MG63 (cell line): ENCODE measurements at regions not wholly inside any gene's neighbourhood (a gene's known extent, or its start where the extent isn't known, plus 50 kb on each side); places are given as distances from the start of the nearest gene placed in this dataset.

Experiments used
- DNase-seq: peaks from one replicate; pipeline ENCODE4 v3.0.0-alpha.2; 2020
- H3K27me3 ChIP-seq: fragments of 250-450 bp; sonication (Bioruptor Pico); 2 replicates; pipeline ENCODE4 v1.5.1; 2020; ENCODE audit warnings: mild to moderate bottlenecking, moderate library complexity
- H3K36me3 ChIP-seq: fragments of 250-450 bp; sonication (Bioruptor Pico); 2 replicates; pipeline ENCODE4 v1.5.1; 2020; ENCODE audit warnings: mild to moderate bottlenecking, moderate library complexity
- H3K4me3 ChIP-seq: fragments of 250-450 bp; sonication (Bioruptor Pico); 2 replicates; pipeline ENCODE4 v1.5.1; 2020; ENCODE audit warnings: mild to moderate bottlenecking, moderate library complexity
- H3K9me3 ChIP-seq: fragments of 250-450 bp; sonication (Bioruptor Pico); 2 replicates; pipeline ENCODE4 v1.5.1; 2020; ENCODE audit warnings: mild to moderate bottlenecking, moderate library complexity

DNA sequence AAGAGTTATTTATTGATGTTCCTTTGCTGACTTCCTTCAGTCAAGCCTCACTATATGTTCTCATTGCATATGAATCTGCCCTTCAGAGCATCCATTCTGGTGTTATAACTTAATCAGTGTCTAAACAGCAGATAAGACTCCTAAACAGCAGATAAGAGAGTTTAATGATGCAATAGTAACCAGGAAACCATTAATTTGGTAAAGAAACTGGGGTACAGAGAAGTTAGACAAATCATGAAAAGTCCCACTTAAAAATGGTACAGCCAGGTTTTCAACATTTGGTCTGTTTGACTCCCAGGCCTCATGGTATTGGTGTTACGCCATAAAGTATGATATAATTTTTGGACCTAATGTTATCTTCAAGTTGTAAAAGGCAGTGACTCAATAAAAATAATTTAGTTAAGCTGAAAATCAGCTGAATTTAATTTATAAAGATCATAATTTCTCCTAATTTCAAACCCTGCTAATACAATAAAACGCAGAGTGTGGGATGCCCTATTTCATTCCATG is 127.4 kb upstream of the DST start:
- no peak overlapping the region for H3K4me3 ChIP-seq

DNA sequence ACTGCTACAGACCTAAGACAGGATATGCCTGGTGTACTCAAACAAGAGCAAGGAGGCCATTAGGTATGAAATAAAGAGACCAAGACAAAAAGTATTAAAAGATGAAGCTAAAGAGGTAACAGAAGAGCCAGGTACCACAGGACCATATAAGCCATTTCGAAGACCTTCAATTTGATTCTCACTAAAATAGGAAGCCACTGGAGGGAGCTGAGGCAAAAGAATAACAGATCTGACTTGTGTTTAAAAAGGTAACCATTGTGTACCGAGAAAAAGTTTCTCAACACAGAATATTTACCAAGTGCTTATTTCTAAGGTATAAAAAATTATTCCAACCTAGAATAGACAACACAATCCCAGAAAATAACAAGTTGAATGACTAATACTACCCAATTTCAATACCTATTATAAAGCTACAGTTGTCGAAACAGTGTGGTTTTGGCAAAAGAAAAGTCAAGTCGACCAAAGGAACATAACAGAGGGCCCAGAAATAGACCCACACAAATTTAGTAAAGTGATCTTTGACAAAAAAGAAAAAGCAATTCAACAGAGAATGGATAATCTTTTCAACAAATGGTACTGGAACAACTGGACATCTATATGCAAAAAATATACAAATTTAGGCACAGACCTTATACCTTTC is 125.3 kb upstream of the DST start:
- H3K4me3 ChIP-seq, result no peak overlapping the region

More for the DNA sequence above, 127.4 kb upstream of the DST start:
- no peak for DNase-seq
- H3K9me3 ChIP-seq, result no peaks in the 10 kb centered on the region
- H3K36me3 ChIP-seq, result no peaks in the 10 kb centered on the region
- no peaks in the 10 kb centered on the region for H3K27me3 ChIP-seq

DNA sequence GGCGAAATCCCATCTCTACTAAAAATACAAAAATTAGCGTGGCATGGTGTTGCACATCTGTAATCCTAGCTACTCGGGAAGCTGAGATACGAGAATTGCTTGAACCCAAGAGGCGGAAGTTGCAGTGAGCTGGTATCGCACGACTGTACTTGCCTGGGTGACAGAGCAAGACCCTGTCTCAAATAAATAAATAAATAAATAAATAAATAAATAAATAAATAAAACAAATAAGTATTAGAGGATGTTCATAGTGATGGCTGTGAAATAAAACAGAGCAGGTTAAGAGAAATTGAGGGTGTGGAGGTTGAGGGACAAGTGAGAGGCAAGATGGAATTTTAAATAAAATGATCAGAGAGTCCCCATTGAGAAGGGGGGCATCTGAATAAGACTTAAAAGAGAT is 124.7 kb upstream of the DST start:
- Histone ChIP-seq H3K4me3 (no peak overlapping the region), H3K9me3 (no peaks in the 10 kb centered on the region), H3K36me3 (no peaks in the 10 kb centered on the region), H3K27me3 (no peaks in the 10 kb centered on the region)
- DNase-seq, result no peak

More for the DNA sequence above, 125.3 kb upstream of the DST start:
- Histone ChIP-seq H3K27me3 (no peaks in the 10 kb centered on the region), H3K9me3 (no peaks in the 10 kb centered on the region), H3K36me3 (no peaks in the 10 kb centered on the region)
- no peak for DNase-seq

DNA sequence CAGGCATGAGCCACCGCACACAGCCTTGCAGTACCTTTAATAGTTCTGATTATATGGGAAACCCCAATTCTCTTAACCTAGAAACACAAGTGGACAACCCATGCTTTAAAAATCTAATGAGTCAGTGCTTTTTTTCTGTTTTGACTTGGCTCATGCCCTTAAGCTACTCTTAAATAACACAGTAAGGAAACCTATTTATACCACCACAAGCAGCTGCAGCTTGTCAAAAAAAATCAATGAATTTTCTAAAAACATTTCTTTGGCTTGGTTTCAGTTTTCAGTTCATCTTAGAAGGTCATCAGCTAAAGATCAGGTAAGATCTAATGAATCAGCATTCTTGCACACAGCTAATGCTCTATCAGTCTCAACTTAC is 124.1 kb upstream of the DST start:
- Histone ChIP-seq H3K36me3 (no peaks in the 10 kb centered on the region), H3K4me3 (no peak overlapping the region), H3K27me3 (no peaks in the 10 kb centered on the region), H3K9me3 (no peaks in the 10 kb centered on the region)
- no peak for DNase-seq

DNA sequence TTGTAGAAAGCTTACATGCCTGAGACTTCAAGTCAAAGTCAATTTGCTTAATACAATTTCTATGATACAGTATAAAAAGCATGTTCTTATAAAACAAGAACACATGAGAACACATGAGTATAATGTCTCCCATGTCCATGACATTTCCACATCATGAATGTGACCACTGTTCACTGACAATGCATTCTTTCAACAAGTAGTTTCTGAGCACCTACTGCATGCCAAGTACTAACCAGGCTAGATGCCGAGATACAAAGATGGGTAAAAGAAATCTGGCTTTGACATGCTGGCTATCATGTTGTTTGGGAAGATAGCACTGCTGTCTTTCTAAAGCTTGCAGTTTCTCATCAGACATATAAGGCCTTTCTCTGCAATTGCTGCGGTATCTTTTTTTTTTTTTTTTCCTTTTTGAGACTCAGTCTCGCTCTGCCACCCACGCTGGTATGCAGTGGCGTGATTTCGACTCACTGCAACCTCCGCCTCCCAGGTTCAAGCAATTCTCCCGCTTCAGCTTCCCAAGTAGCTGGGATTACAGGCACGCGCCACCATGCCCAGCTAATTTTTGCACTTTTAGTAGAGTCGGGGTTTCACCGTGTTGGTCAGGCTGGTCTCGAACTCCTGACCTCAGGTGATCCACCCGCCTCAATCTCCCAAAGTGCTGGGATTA is 123.6 kb upstream of the DST start:
- H3K9me3 ChIP-seq, result no peaks in the 10 kb centered on the region

DNA sequence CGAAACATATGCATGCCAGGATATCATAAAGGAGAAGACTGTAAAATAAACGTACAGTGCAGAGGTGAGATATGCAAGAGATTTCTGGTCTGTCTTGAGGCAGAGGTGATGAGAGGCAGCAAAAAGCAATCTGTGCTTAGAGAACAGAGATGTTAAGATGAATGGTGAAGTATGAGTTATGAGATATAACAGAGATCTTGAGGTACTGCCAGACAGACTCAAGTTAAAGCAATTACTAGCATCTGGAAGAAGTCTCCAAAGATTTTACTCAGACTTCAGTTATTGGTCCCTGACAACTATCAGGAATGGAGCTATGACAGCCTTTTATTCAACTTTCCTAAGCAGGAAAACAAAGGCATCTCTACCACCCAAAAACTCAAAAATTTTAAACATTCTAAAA is 122.8 kb upstream of the DST start:
- H3K4me3 ChIP-seq, result no peak overlapping the region
- no peak for DNase-seq

More for the DNA sequence above, 123.6 kb upstream of the DST start:
- DNase-seq, result no peak
- Histone ChIP-seq H3K27me3 (no peaks in the 10 kb centered on the region), H3K4me3 (no peak overlapping the region), H3K36me3 (no peaks in the 10 kb centered on the region)

DNA sequence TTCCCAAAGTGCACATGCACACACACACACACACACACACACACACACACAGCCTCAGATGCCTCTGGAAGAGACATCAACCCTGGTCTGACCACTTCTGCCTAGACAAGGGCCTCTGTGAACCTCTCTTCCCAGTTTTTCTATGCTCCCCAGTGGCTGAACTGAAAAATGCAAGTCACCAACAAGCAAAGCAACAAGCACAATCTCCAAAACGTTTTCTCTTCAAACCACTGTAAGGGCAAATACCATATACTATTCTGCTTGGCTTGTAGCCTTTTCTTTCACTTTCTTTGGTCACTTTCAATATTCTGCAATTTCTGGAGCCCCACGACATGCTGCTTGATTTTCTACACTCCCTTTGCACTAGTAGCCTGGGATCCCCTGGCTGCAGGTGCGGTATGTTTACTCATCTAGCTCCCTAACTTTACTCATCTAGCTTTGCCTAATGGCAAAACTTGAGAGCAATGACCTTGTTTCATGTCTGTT is 121.4 kb upstream of the DST start:
- Histone ChIP-seq H3K4me3 (no peak overlapping the region), H3K27me3 (no peaks in the 10 kb centered on the region), H3K9me3 (no peaks in the 10 kb centered on the region), H3K36me3 (no peaks in the 10 kb centered on the region)
- no peak for DNase-seq

More for the DNA sequence above, 122.8 kb upstream of the DST start:
- H3K9me3 ChIP-seq, result no peaks in the 10 kb centered on the region
- H3K36me3 ChIP-seq, result no peaks in the 10 kb centered on the region
- H3K27me3 ChIP-seq, result no peaks in the 10 kb centered on the region

DNA sequence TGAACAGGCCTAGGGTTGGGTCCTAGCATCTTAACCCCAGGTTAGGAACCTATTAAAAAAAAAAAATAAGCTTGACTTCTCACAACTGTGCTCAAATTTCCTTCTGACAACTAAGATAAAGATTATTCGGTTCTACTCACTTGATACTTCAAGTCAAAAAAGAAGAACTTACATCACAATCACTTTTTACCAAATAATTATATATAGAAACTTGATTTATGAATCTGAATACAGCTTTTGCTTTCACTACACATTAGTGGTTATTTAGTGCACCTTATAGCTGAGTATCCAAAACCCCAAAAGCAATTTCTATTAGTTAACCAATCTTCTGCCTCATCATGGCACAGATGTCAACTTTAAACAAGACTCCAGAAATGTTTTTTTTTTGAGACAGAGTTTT is 119.0 kb upstream of the DST start:
- DNase-seq, result no peak
- H3K4me3 ChIP-seq, result no peak overlapping the region
- no peaks in the 10 kb centered on the region for H3K27me3 ChIP-seq
- no peaks in the 10 kb centered on the region for H3K36me3 ChIP-seq
- H3K9me3 ChIP-seq, result no peaks in the 10 kb centered on the region

DNA sequence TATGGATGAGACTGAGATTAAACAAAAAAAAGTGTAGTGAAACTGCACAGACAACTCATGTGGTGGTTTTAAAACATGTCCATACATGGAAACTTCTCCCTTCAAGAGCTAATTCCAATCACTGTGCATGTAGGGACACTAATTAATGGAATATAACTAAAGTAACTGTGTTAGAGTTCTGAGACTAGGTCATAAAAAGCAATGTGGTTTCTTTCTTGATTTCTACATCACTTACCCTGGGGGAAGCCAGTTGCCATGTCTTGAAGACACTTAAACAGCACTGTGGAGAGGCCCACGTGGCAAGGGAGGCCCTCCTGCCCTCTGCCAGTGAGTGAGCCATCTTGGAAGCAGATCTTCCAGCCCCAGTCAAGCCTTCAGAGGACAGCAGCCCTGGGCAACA is 118.2 kb upstream of the DST start:
- Histone ChIP-seq H3K4me3 (no peak overlapping the region), H3K9me3 (no peaks in the 10 kb centered on the region), H3K36me3 (no peaks in the 10 kb centered on the region), H3K27me3 (no peaks in the 10 kb centered on the region)
- no peak for DNase-seq

DNA sequence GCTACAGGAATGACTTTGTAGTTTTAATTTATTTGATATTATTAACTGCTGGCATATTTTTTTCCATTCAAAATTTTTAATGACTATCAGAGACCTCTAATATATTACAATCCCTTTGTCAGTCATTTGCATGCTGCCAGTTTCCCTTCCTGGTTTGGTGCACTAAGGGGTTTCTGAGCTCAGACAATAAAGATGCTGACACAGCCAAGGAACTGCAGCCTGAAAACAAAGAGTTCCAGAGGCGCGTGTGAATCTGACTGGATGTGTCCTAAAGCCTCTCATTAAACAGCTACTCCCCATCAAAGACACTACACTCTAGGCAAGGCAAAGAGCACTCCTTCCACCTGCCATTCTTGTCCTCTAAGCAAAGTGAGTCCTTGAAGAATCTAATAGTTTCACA is 116.8 kb upstream of the DST start:
- Histone ChIP-seq H3K27me3 (no peaks in the 10 kb centered on the region), H3K4me3 (no peak overlapping the region), H3K9me3 (no peaks in the 10 kb centered on the region), H3K36me3 (no peaks in the 10 kb centered on the region)
- DNase-seq, result no peak

DNA sequence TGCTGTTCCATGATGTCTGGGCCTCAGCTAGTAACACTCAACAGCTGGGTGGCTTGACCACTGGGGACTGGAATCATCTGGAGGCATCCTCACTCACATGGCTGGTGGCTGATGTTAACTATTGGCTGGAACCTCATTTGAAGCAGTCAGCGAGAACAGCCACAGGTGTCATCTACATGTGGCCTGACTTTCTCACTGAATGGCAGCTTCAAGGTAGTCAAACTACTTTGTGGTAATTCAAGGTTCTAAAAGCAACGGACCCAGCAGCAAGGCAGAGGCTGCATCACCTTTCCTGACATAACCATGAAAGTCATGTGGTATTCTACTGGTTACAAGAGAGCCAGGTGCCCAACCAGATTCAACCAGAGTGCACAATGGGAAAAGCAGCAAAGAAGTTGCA is 115.9 kb upstream of the DST start:
- H3K36me3 ChIP-seq, result no peaks in the 10 kb centered on the region
- H3K9me3 ChIP-seq, result no peaks in the 10 kb centered on the region
- no peaks in the 10 kb centered on the region for H3K27me3 ChIP-seq
- no peak for DNase-seq
- no peak overlapping the region for H3K4me3 ChIP-seq

DNA sequence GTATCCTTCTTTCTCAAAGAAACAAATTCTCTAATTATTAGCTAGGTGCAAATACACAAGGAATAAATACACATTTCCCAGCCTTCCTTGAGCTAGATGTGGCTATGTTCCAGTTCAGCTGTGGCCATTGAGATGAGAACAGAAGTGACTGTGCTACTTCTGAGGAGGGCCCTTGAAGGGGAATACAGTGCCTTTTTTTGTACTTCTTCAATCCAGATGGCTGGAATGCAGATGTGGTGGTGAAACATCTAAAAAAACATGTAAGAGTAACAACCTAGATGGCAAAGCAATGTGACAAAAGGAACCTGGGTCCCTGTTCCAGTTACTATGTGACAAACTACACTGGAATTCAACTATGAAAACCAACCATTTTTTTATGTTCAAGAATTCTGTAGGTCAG is 115.4 kb upstream of the DST start:
- no peaks in the 10 kb centered on the region for H3K27me3 ChIP-seq
- H3K4me3 ChIP-seq, result no peak overlapping the region
- no peaks in the 10 kb centered on the region for H3K36me3 ChIP-seq
- no peaks in the 10 kb centered on the region for H3K9me3 ChIP-seq
- no peak for DNase-seq

DNA sequence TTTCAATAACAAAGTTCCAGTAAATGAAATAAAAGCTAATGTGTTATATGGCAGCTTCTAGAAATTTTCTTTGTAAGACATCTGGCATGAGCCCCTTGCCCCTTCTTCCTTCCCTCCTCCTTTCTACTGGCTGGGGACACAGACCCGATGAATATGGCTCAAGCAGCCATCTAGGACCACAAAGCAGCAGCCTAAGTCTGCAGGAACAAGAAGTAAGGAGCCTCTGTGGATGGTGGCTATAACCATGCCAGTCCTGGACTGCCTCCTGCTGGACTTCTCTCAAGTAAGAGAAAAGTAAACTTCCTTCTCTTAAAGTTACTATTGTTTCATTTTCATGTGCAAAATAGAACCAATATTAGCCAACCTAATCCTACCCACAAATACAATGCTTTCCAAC is 114.9 kb upstream of the DST start:
- DNase-seq, result peak; percentile 26
- Histone ChIP-seq H3K27me3 (no peaks in the 10 kb centered on the region), H3K4me3 (no peak overlapping the region), H3K9me3 (no peaks in the 10 kb centered on the region), H3K36me3 (no peaks in the 10 kb centered on the region)

DNA sequence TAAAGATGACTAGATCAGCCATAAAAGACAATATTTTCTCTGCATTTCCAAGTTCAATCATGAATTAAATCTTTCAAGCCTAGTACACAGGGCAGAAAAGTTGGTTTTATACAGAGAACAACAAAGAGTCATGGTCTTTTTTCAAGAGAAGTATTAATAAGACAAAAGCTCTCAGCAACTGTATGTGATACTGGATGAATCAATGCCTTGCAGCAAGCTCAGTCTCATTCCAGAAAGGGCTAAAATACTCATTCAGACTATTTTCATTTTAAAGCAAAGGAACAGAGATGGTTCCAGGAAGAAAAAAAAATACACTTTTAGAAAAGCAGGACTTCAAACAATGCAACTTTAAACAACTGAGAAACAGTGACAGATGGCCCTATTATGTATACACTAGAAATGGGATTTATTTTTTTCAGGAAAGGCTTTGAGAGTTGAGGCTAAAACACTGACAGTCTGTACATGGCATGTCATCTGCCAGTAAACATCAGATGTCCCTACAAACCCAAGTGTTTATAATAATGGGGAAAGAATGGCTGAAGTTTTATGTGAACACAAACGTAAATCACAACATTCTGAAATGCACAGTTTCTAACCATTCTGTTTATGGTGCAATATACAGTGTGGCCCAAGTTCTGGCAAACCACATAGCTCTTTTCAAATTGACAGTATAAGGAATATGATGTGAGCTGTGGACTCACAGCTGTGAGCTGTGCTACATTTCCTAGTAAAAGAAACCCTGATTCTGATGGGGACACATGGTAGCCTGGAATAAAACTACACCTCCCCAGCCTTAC is 114.3 kb upstream of the DST start:
- no peak for DNase-seq
- no peaks in the 10 kb centered on the region for H3K36me3 ChIP-seq
- no peak overlapping the region for H3K4me3 ChIP-seq
- no peaks in the 10 kb centered on the region for H3K9me3 ChIP-seq
- H3K27me3 ChIP-seq, result no peaks in the 10 kb centered on the region

DNA sequence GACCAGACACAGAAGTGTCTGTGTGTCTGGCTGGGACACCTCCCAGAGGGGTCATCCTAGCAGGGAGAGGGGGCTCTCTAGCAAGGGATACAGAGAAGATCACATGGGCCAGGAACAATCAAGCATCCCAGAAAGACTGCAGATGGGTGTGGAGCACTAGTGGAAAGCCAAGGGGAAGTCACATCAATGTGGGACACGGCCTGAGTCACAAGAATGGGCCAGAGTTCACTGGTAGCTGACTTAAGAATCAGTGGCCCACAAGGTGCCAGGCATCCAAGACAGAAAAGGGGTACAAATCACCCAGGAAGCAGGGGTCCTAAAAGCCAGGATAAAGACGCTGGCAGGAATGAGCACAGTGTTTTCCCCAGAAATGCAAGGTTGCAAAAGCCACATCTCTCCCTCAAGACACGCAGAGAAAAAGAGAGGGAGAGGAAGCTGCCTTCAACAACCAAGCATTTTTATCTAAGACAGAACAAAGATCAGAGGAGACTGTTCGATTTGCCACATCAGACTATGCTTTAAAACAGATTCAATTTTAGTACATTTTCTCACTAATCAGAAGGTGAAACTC is 113.6 kb upstream of the DST start:
- Histone ChIP-seq H3K4me3 (no peak overlapping the region), H3K9me3 (no peaks in the 10 kb centered on the region), H3K36me3 (no peaks in the 10 kb centered on the region), H3K27me3 (no peaks in the 10 kb centered on the region)
- no peak for DNase-seq

DNA sequence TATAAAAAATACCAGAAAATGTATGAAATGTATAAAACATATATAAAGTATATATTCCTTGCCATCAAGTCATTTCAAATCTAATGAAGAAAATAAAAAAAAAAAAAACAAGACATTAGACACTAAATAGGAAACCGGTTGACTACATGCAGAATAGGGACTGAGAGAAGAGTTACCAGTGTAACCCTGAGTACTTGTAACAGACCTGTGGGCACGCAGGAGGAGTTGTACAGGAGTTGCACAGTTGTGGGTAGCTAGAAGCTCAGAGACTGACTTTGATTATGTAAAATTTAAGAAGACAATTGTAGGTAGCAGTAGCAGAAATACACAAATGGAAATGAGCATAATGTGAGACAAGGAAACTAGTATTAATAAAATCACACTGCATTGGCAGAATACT is 112.4 kb upstream of the DST start:
- H3K4me3 ChIP-seq, result no peak overlapping the region
- no peak for DNase-seq
- no peaks in the 10 kb centered on the region for H3K36me3 ChIP-seq
- H3K9me3 ChIP-seq, result no peaks in the 10 kb centered on the region
- no peaks in the 10 kb centered on the region for H3K27me3 ChIP-seq

DNA sequence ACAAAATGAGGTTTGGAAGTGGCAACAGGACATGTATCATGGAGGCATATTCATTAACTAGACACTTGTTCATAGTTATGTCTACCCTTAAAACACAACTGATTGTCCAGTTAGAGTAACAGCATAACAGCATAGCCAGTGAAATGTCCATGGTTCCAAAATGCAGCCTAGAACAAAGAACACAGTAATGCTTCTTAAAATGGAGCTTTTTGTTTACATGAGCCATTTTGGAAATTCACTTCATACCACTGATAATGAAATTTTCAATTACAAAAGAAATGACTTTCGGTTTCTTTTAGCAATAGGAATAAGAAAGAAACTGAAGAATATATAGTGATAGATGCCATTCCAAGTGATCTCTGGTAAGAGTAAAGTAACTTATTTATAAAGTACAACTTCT is 111.1 kb upstream of the DST start:
- H3K9me3 ChIP-seq, result no peaks in the 10 kb centered on the region
- H3K27me3 ChIP-seq, result no peaks in the 10 kb centered on the region
- H3K4me3 ChIP-seq, result no peak overlapping the region
- no peak for DNase-seq
- no peaks in the 10 kb centered on the region for H3K36me3 ChIP-seq
